HCT116 (cell line): ENCODE measurements at regions not wholly inside any gene's neighbourhood (a gene's known extent, or its start where the extent isn't known, plus 50 kb on each side); places are given as distances from the start of the nearest gene placed in this dataset.

Source experiments
- ATAC-seq: fragments of 200-7000 bp; cut with Tn5 transposase; 2 replicates; pipeline ENCODE4 v1.9.1; 2020; ENCODE audit warnings: mild to moderate bottlenecking, moderate library complexity
- BruUV-seq: library from RNA; stranded (reverse); fragments of 400-500 nt; replicated peaks from 2 replicates; lab custom pipeline; 2021; lab: Mats Ljungman, UMichigan
- CTCF ChIA-PET: fragments of 300-600 bp; sonication (Branson Sonifier 250); formaldehyde crosslinking; loops from one replicate; lab custom pipeline; 2021; ENCODE audit warnings: antibody characterized with exemption; lab: Charles Lee
- POLR2A ChIA-PET: fragments of 300-600, 350-600 bp; sonication (Branson Sonifier 250); formaldehyde crosslinking; loops from one replicate; lab custom pipeline; 2021; ENCODE audit warnings: antibody characterized with exemption; lab: Charles Lee
- RAD21 ChIA-PET, 2 experiments: fragments of 300-600 bp; sonication (Branson Sonifier 250); formaldehyde crosslinking; loops; one replicate each; lab custom pipeline; 2023; ENCODE audit warnings: low total read pairs in 2 of 2; ENCODE audit not compliant: uncharacterized antibody in 2 of 2, unreplicated experiment in 2 of 2, low non-redundant PET in 1 of 2; lab: Charles Lee
- DNase-seq: peaks from one replicate; pipeline ENCODE4 v3.0.0-alpha.2; 2010; ENCODE audit warnings: low read depth, low spot score
- H2AFZ ChIP-seq: fragments of 200-600 bp; shearing (Covaris generic), sonication (generic); 2 replicates; pipeline ENCODE4 v1.6.1; 2017; ENCODE audit warnings: low read depth, mixed run types, mixed read lengths, antibody characterized with exemption, low read length; ENCODE audit not compliant: poor library complexity, severe bottlenecking
- H3K27ac ChIP-seq: 2 replicates; pipeline ENCODE4 v1.5.1; 2012; ENCODE audit warnings: low read depth, low read length
- H3K27me3 ChIP-seq: fragments of 200-600 bp; sonication (generic); 2 replicates; pipeline ENCODE4 v1.6.1; 2016; ENCODE audit warnings: mixed run types, low read length, mixed read lengths; ENCODE audit not compliant: insufficient read depth
- H3K36me3 ChIP-seq, 2 experiments: fragments of 200-500 bp in 1 of 2; fragments of 200-600 bp in 1 of 2; sonication (Bioruptor generic) in 1 of 2; sonication (generic) in 1 of 2; 2 replicates each; pipeline versions ENCODE4 v1.5.1 to v1.6.1; 2014 to 2016; ENCODE audit warnings: low read length in 2 of 2, inconsistent platforms in 1 of 2, mixed read lengths in 1 of 2, mixed run types in 1 of 2; ENCODE audit not compliant: insufficient read depth in 2 of 2, control insufficient read depth in 1 of 2
- H3K4me1 ChIP-seq, 2 experiments: fragments of 200-600 bp in 1 of 2; sonication (generic) in 1 of 2; 2 replicates each; pipeline versions ENCODE4 v1.5.1 to v1.6.1; 2012 to 2017; ENCODE audit warnings: low read length in 2 of 2, inconsistent platforms in 1 of 2, mild to moderate bottlenecking in 1 of 2, mixed read lengths in 1 of 2, mixed run types in 1 of 2, moderate library complexity in 1 of 2; ENCODE audit not compliant: insufficient read depth in 2 of 2, control insufficient read depth in 1 of 2
- H3K4me2 ChIP-seq: fragments of 200-600 bp; sonication (generic); 2 replicates; pipeline ENCODE4 v1.6.1; 2017; ENCODE audit warnings: mixed run types, low read length, mixed read lengths
- H3K4me3 ChIP-seq, 2 experiments: fragments of 200-600 bp in 1 of 2; sonication (generic) in 1 of 2; replicated peaks in 1 of 2; 2 replicates each; pipeline ENCODE4 v1.5.1; 2011 to 2016; ENCODE audit warnings: low read length in 2 of 2, control low read depth in 1 of 2, low read depth in 1 of 2, mild to moderate bottlenecking in 1 of 2, mixed read lengths in 1 of 2, mixed run types in 1 of 2
- H3K79me2 ChIP-seq: fragments of 200-600 bp; sonication (generic); 2 replicates; pipeline ENCODE4 v1.6.1; 2017; ENCODE audit warnings: mild to moderate bottlenecking, mixed run types, low read length, moderate library complexity, mixed read lengths; ENCODE audit not compliant: insufficient read depth
- H3K9ac ChIP-seq: fragments of 200-600 bp; sonication (generic); 2 replicates; pipeline ENCODE4 v1.6.1; 2016; ENCODE audit warnings: low read length, mixed read lengths
- H3K9me2 ChIP-seq: fragments of 200-600 bp; sonication (generic), shearing (Covaris generic); 2 replicates; pipeline ENCODE4 v1.6.1; 2017; ENCODE audit warnings: mixed run types, mild to moderate bottlenecking, moderate library complexity; ENCODE audit not compliant: insufficient read depth
- H3K9me3 ChIP-seq, 2 experiments: fragments of 200-500 bp in 1 of 2; fragments of 200-600 bp in 1 of 2; sonication (Bioruptor generic) in 1 of 2; sonication (generic) in 1 of 2; 2 replicates each; pipeline ENCODE4 v1.6.1; 2014 to 2017; ENCODE audit warnings: low read length in 2 of 2, mixed read lengths in 2 of 2, inconsistent platforms in 1 of 2, low read depth in 1 of 2, mild to moderate bottlenecking in 1 of 2, mixed run types in 1 of 2, moderate library complexity in 1 of 2; ENCODE audit not compliant: control insufficient read depth in 1 of 2, insufficient read depth in 1 of 2
- H4K20me1 ChIP-seq: fragments of 200-600 bp; sonication (generic), shearing (Covaris generic); 2 replicates; pipeline ENCODE4 v1.6.1; 2017; ENCODE audit warnings: mixed run types, mild to moderate bottlenecking, moderate library complexity; ENCODE audit not compliant: insufficient read depth
- CBX3 ChIP-seq: IDR thresholded peaks from 2 replicates; pipeline ENCODE4 v1.6.1; 2012; ENCODE audit warnings: low read depth
- CEBPB ChIP-seq: IDR thresholded peaks from 2 replicates; pipeline ENCODE4 v1.6.1; 2012; ENCODE audit warnings: low read depth
- CTCF ChIP-seq, 3 experiments: fragments of 200-600 bp in 1 of 3; sonication (generic) in 1 of 3; IDR thresholded peaks in 2 of 3; conservative IDR thresholded peaks in 1 of 3; 2 replicates each; pipeline ENCODE4 v1.5.1; 2012 to 2017; ENCODE audit warnings: low read depth in 2 of 3, low read length in 2 of 3, antibody characterized with exemption in 1 of 3, borderline replicate concordance in 1 of 3, control low read depth in 1 of 3, mild to moderate bottlenecking in 1 of 3, mixed read lengths in 1 of 3, mixed run types in 1 of 3, moderate library complexity in 1 of 3; ENCODE audit not compliant: insufficient read depth in 1 of 3
- ELF1 ChIP-seq: IDR thresholded peaks from 2 replicates; pipeline ENCODE4 v1.6.1; 2012; ENCODE audit warnings: low read depth, borderline replicate concordance
- EZH2 ChIP-seq: fragments of 200-600 bp; sonication (generic); IDR thresholded peaks from 2 replicates; pipeline ENCODE4 v1.6.1; 2017; ENCODE audit warnings: antibody characterized with exemption, mixed run types
- FOSL1 ChIP-seq: IDR thresholded peaks from 2 replicates; pipeline ENCODE4 v1.6.1; 2012; ENCODE audit warnings: low read depth
- MAX ChIP-seq: IDR thresholded peaks from 2 replicates; pipeline ENCODE4 v1.6.1; 2012
- POLR2A ChIP-seq: IDR thresholded peaks from 2 replicates; pipeline ENCODE4 v1.7.0; 2011; ENCODE audit warnings: borderline replicate concordance; ENCODE audit not compliant: insufficient read depth, insufficient read length; ENCODE audit errors: extremely low read depth
- POLR2AphosphoS5 ChIP-seq: IDR thresholded peaks from 2 replicates; pipeline ENCODE4 v1.6.1; 2011; ENCODE audit warnings: mild to moderate bottlenecking, low read depth, low read length, moderate library complexity
- RAD21 ChIP-seq: IDR thresholded peaks from 2 replicates; pipeline ENCODE4 v1.6.1; 2012; ENCODE audit warnings: low read depth, mild to moderate bottlenecking
- SP1 ChIP-seq: IDR thresholded peaks from 2 replicates; pipeline ENCODE4 v1.6.1; 2012; ENCODE audit warnings: low read depth
- SRF ChIP-seq: IDR thresholded peaks from 2 replicates; pipeline ENCODE4 v1.6.1; 2012; ENCODE audit warnings: low read depth
- YY1 ChIP-seq: IDR thresholded peaks from 2 replicates; pipeline ENCODE4 v1.6.1; 2011; ENCODE audit warnings: low read length, low read depth, moderate library complexity, mild to moderate bottlenecking; ENCODE audit not compliant: insufficient replicate concordance; ENCODE audit errors: extremely low read depth
- ZBTB33 ChIP-seq: IDR thresholded peaks from 2 replicates; pipeline ENCODE4 v1.6.1; 2011; ENCODE audit warnings: mild to moderate bottlenecking, low read length, moderate library complexity; ENCODE audit not compliant: insufficient replicate concordance; ENCODE audit errors: extremely low read depth
- ZFX ChIP-seq: fragments of 450-650 bp; IDR thresholded peaks from 2 replicates; pipeline ENCODE4 v1.6.1; 2017
- ZNF274 ChIP-seq: fragments of 200-500 bp; sonication (Bioruptor generic); IDR thresholded peaks from 2 replicates; pipeline ENCODE4 v1.6.1; 2014; ENCODE audit warnings: mild to moderate bottlenecking, low read depth, low read length, inconsistent platforms
- intact Hi-C: fragments of 100-400 bp; cut with micrococcal nuclease; formaldehyde crosslinking; loops from 2 replicates; pipeline ENCODE4 v1.10.0; 2022

- H3K79me2 ChIP-seq = no peaks in the 10 kb centered on the region
- TF ChIP-seq POLR2AphosphoS5 (no peak), POLR2A (no peak), CEBPB (no peak), FOSL1 (no peak), CTCF (IDR thresholded peaks at IDR 0.05 in 2 of 3, conservative IDR thresholded peaks at IDR 0.05 in 1 of 3; ENCODE audit: borderline replicate concordance in 1 of 3, insufficient read depth in 1 of 3, low read depth in 2 of 3, low read length in 2 of 3) (no peak), RAD21 (no peak), YY1 (no peak), CBX3 (no peak), SRF (no peak), ZBTB33 (no peak), MAX (no peak), ZNF274 (no peak), ZFX (no peak), ELF1 (no peak), EZH2 (no peak), SP1 (no peak)
- H3K27ac ChIP-seq = no peak overlapping the region
- DNase-seq (no peak), ATAC-seq (no peak)
- H3K9me3 ChIP-seq = peaks cover 0 to 9% of the 10 kb centered on the region in 2 experiments; a peak in 2 of 4 replicates
- no peaks in the 10 kb centered on the region for H3K36me3 ChIP-seq
- H4K20me1 ChIP-seq = no peaks in the 10 kb centered on the region; the same call in 1 of the 2 replicates
- ChIA-PET POLR2A (no interaction called here), RAD21 (no interaction called here), CTCF (no interaction called here)
- H3K9ac ChIP-seq = no peak overlapping the region
- intact Hi-C loops = no loop called here
- H3K4me3 ChIP-seq = no peak overlapping the region
- no peaks in the 10 kb centered on the region for H3K4me1 ChIP-seq
- H3K9me2 ChIP-seq = no peaks in the 10 kb centered on the region
- no peak overlapping the region for H3K4me2 ChIP-seq
- H3K27me3 ChIP-seq = no peaks in the 10 kb centered on the region
- no peak overlapping the region for H2AFZ ChIP-seq
- BruUV-seq = no TSS peak
Observed at GRCh38 chr3:80668100-80668499, 900.3 kb upstream of the ROBO1 start.
